ENCODE measurements at regions not wholly inside any gene's neighbourhood (a gene's known extent, or its start where the extent isn't known, plus 50 kb on each side); places are given as distances from the start of the nearest gene placed in this dataset.

GRCh38 chr12:114975640-114976310, 291.8 kb upstream of the TBX3 start:
- no peak for DNase-seq (ENCODE audit: low read depth in 2 of 3, low spot score in 2 of 3)

- DNase-seq (ENCODE audit: low read depth in 2 of 3, low spot score in 2 of 3), result no peak
These were observed 291.1 kb upstream of the TBX3 start for GRCh38 chr12:114974826-114975639.

DNA sequence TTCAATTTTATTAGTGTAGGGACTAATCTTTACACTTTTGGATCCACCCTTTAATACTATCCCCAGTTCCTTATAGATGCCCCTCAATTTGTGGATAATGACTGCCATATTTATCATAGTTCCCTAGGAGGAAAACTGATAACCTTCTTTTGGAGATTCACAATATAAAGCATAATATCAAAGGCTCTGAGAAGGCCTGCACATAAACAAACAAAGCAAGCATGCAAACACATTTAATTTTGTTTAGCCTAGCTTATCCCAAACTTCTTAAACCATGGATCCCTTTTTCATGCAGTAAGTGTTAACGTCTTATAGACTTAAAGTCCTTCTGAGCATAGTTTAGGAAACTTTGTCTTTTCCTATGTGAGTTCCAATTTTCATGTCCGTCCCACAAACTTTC, 290.4 kb upstream of the TBX3 start:
- no peak for DNase-seq (ENCODE audit: low read depth in 2 of 3, low spot score in 2 of 3)

DNA sequence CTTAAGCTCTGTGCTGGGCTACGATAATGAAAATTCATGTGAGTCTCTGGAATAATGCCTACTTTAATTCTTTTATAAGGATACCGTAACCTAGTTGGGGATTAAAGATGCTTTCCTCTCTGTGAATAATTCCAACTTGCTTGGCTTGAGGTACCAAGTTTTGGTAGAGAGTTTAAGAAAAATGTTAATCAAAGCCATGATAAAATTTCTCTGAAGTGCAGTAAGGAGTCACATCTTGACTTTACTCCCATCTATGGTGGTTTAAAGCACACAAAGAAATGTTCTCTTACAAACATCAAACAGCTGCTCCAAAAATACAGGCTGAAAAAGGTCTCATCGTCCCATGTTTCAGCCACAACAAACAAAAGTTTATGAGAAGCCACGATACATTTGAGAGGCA, 284.8 kb upstream of the TBX3 start:
- DNase-seq (ENCODE audit: low read depth in 2 of 3, low spot score in 2 of 3), result no peak

DNA sequence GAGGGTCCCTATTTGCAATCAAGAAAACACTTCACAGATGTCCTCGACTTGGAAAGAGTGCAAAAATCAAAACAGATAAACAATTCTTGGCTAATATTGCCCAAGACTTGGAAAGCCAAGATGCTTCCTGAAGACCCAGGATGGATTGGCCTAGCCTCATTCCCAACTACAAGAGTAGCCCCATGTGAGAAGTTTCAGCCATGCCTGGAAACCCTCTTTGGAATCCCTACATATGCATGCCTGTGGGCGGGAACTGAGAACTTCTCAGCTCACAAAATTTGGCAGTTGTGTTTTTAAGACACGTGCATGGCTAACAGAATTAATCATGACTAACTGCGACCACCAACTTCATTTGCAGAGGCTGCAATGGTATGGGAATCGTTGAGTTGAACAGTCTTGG, 283.2 kb upstream of the TBX3 start:
- no peak for DNase-seq (ENCODE audit: low read depth in 2 of 3, low spot score in 2 of 3)

DNA sequence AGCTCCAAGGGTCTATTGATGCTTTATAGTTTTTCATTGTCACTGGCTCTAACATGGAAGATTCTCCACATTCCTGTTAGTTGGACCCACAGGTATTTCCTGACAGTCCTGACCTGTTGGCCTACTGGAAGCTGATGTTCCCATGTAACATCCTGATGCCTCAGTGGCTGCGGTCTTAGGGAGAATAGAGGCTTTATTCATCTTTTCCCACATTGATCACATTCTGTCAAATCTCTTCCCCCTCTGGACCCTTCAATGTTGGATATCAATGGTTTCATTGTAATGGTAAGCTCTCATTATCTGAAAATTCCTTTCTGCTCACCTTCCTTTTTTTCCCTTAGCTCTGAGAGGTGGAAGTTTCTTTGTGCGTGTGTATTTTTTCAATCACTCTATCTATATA, 280.9 kb upstream of the TBX3 start:
- DNase-seq (ENCODE audit: low read depth in 2 of 3, low spot score in 2 of 3), result no peak

DNA sequence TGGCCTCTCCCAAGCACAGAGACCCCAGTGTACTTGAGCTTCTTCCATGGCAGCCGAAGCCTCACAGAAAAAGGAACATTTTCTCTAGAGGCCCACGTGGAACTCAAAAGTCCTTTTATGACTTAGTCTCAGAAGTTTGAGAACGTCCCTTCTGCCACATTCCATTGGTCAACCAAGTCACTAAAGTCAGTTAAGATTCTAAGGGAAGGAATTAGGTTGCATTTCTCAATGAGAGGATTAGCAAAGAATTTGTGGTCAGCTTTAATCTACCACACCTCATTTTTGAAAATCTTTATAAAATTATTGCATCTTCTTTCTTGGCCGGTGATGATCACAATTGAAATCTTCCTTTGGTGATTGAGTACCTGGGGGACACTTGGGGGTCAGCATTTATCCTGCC, 279.9 kb upstream of the TBX3 start:
- DNase-seq (ENCODE audit: low read depth in 2 of 3, low spot score in 2 of 3), result no peak

GRCh38 chr12:114961491-114961890, 277.5 kb upstream of the TBX3 start:
- DNase-seq (ENCODE audit: low read depth in 2 of 3, low spot score in 2 of 3), result no peak

DNA sequence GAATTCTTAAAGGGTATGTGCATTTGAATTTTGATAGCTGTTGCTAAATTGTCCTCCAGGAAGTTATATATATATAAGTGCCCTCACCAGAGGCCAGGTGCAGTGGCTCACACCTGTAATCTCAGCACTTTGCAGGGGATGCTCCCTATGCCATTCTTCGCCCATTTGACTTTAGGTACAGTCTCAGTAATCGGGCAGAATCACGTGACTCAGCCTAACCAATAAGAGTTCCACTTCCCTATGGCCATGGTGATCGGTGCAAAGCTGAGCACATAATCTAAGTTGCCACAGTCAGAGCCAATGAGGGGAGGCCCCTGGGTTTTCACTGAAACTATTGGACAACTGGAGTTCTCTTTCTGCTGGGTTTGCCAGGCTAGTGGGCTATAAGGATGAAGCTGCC, 274.6 kb upstream of the TBX3 start:
- no peak for DNase-seq (ENCODE audit: low read depth in 2 of 3, low spot score in 2 of 3)

- DNase-seq (ENCODE audit: low read depth in 2 of 3, low spot score in 2 of 3), result no peak
These were observed 273.2 kb upstream of the TBX3 start for GRCh38 chr12:114957225-114957624.

DNA sequence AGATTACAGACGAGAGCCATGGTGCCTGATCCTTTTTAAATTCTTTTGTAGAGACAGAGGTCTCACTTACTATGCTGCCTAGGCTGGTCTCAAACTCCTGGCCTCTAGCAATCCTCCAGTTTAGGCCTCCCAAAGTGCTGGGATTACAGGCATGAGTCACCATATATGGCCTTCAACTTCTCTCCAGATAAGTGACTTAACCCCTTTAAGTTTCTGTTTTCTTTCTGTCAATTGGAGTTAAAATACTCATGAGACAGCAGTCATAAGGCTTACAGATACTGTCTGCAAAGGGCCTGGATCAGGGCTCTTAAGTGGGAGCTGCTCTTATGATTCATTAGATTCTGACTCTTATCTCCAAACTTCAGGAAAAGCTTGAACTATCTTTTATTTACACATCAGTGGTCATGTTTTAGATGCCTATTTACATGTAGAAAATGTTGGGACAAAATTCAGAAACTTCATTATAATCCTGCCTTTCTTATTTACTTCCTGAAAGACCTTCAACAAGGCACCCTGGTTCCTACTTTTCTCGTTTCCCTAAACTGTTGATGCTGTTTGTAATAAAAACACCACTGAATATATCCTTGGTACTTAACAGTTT, 271.5 kb upstream of the TBX3 start:
- no peak for DNase-seq (ENCODE audit: low read depth in 2 of 3, low spot score in 2 of 3)

DNA sequence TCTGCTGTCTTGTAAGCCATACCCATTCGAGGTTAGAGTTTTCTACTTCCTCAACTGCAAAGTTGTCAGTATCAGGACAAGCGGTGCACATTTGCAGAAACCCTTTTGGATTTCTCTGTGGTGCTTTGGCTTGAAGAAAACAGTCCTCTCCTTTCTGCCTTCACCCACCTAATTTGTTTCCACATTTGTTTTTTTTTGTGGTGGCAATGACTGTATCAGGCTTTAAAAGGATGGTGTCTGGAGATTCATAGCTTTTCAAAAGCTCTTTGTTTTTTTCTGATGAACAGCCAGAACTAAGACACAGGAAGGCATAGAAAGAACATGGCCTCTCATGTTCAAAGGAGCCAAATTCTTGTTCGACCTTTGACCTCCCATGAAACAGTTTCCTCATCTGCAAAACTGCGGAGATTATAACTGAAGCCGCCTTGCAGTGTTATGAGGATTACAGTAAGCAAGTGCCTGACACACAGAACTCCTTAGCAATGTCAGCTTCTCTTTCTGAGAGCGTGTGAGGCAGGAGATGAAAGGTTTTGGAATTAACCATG, 270.6 kb upstream of the TBX3 start:
- no peak for DNase-seq (ENCODE audit: low read depth in 2 of 3, low spot score in 2 of 3)

DNA sequence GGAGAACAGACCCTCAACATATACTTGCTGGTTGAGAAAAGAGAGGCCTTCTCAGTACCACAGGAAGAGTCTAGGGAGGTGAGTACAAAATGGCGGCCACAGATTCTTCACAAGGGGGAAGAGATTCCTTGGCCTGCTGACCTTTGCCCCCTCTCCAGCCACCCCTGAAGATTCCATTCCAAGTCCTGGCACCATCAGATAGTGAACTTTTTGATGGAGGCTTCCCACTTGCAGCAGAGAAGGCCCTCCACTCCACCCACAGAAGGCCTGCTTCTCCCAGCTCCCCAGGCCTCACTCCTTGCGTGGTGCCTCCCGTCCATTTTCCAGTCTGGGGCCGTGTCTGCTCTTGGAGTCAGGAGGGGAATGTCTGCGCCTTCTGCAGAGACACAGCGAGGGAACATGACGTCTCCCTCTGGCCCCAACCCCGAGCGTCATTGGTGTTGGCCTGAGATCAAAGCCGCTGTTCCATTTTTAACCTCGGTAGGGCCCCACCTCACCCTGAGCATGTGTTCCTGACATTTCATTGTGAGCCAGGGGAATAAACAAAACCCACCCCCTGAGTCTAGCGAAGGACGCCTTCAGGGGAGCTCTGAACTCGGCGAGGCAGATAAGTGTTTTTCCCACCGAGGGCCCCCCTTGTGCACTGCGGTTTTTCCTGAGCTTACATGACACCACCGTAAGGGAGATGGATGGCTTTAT, 268.7 kb upstream of the TBX3 start:
- DNase-seq (ENCODE audit: low read depth in 2 of 3, low spot score in 2 of 3), result no peak

- no peak for DNase-seq (ENCODE audit: low read depth in 2 of 3, low spot score in 2 of 3)
These were observed 265.3 kb upstream of the TBX3 start for GRCh38 chr12:114949058-114949820.

- no peak for DNase-seq (ENCODE audit: low read depth in 2 of 3, low spot score in 2 of 3)
These were observed 261.4 kb upstream of the TBX3 start for GRCh38 chr12:114945351-114945750.

- no peak for DNase-seq (ENCODE audit: low read depth in 2 of 3, low spot score in 2 of 3)
These were observed 260.8 kb upstream of the TBX3 start for GRCh38 chr12:114944736-114945135.

- no peak for DNase-seq (ENCODE audit: low read depth in 2 of 3, low spot score in 2 of 3)
These were observed 259.6 kb upstream of the TBX3 start for GRCh38 chr12:114943601-114944000.

- DNase-seq (ENCODE audit: low read depth in 2 of 3, low spot score in 2 of 3), result no peak
These were observed 254.7 kb upstream of the TBX3 start for GRCh38 chr12:114938487-114939210.

DNA sequence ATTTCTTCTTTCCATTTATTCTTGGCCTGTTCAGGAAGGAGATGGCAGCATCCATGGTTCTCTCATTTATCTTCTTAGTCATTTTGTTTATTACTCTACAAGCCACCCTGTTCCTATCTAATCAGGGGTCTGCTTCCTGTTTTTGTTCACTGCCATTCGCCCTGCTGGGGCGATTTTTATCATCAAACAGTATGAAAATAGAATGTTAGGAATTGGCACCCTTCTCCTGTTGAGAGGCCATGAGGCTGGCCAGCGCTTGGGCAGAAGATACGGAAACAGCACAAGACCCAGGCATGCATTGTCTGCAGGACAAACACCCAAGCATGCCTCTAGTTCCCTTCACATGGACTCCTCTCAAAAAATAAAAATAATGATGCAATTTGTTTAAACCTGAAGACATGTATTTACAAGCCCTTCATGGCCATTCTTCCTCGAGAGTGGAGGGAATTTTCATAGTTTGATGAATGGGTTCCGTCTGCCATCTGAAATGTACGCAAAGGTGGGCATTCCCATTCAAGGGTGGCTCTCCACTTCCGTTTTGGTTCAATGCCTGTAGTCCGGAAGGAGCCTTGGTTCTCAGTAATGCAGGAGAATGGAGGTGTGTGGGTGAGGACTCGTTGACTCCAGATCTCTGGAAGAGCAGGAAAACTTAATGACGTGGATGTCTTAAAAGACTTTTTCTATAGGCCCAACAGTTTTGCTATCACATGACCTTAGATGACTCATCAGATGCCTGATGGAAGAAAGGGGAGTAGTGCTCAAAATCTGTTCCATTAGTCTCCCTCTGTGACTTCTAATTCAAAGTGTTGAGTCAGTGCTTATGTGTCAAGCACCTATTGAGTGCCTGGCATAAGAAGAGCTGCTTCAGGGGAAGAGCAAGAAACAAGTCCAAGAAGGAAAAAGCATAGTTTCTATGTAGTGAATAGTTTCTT, 252.4 kb upstream of the TBX3 start:
- no peak for DNase-seq (ENCODE audit: low read depth in 2 of 3, low spot score in 2 of 3)
